GM18499 (cell line): ENCODE measurements at regions not wholly inside any gene's neighbourhood (a gene's known extent, or its start where the extent isn't known, plus 50 kb on each side); places are given as distances from the start of the nearest gene placed in this dataset.

Experiments used
- ATAC-seq: cut with Tn5 transposase; IDR thresholded peaks from one replicate; pipeline ENCODE4 v1.9.1; 2021; ENCODE audit warnings: moderate number of reproducible peaks; ENCODE audit not compliant: insufficient read depth, unreplicated experiment

GRCh38 chr1:239856924-239857323 is 234.8 kb upstream of the FMN2 start:
- no peak for ATAC-seq

- ATAC-seq, result no peak
Measured at GRCh38 chr1:239858057-239858456, 233.6 kb upstream of the FMN2 start.

DNA sequence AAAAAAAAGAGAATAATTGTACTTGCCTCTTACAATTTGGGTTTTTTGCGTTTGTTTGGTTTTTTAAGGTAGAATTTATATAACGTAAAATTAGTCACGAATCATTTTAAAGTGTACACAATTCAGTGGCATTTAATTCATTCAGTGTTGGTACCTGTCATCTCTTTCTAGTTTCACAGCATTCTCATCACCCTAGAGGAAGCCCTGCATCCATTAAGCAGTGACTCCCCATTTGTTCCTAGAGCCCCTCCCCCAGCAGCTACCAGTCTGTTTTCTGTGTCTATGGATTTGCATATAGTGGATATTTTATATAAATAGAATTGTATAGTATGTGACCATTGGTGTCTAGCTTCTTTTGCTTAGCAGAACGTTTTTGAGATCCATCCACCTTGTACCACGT is 233.2 kb upstream of the FMN2 start:
- ATAC-seq, result no peak

- no peak for ATAC-seq
Measured at GRCh38 chr1:239861985-239862384, 229.7 kb upstream of the FMN2 start.

DNA sequence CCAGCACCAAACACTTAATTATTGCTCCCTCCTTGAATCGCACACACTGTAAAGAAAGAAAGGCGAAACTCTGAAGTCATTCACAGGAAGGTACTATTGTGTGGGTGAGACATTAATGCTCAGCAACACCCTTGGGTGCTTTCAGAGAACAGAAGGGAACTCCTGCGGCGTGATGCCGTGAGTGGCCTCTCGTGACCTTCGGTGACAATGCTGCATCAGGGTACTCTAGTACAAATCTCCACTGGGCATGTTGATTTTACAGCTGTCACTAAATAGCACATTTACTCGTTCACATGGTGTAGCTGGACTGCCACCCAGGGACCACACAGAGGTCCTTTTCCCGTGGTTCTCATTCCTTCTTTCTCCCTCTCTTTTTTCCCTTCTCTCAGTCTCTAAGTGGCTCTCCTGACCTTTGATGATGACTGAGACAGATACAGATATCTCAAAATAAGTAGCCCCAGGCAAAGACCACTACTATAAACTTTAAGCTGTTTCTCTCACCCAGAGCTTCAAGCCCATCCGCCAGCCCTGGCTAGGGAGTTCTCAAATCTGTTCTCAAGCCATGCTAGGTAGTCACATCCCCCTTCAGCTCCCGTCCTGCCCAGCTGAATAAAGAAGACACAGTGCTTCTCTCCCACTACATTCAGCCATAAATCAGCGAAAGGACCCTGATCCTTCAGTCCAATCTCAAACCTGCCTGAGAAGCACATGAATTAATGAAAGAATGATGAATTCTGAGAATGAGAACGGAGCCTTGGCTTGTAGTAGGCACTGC is 223.4 kb upstream of the FMN2 start:
- no peak for ATAC-seq

- ATAC-seq, result no peak
Measured at GRCh38 chr1:239870194-239870593, 221.5 kb upstream of the FMN2 start.

DNA sequence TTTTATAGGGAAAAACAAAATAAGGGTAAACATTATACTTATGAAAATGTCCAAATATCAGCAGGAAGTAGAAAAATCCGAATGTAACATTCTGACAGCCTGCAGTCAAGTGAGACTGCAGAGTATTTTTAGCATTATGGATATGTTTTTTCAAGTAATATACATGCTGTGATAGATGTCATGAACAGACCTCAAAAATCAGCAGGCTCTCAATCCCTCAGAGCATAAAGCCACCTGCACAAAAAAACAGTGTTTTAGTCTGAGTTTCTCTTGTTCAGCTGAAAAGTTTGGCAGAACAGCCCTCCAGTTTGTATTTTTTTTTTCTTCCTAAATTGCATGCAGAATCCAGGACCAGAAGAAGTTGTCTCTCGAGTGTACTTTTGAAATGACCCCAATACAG is 219.1 kb upstream of the FMN2 start:
- ATAC-seq, result no peak

- ATAC-seq, result no peak
Measured at GRCh38 chr1:239874831-239875230, 216.9 kb upstream of the FMN2 start.

GRCh38 chr1:239879321-239880170 is 212.1 kb upstream of the FMN2 start:
- no peak for ATAC-seq

DNA sequence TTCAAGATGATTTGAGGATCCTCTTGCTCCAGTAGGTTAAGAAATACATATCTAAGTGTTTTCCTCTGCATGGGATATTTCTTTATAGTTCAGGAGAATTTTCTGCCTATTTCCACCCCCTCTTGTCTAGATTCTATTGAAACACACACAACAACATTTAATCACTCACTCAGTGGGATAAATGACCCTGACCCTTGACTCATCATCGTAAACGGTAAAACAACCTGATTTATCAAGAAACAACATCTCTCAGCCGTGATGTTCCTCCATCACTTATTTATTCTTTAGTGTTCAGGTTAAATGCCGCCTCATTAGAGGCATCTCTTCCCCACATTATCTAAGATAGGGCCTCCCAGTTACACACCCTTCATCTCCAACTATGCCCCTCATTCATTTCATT is 208.7 kb upstream of the FMN2 start:
- ATAC-seq, result no peak

GRCh38 chr1:239884796-239885195 is 206.9 kb upstream of the FMN2 start:
- no peak for ATAC-seq

- ATAC-seq, result no peak
Measured at GRCh38 chr1:239886266-239886665, 205.4 kb upstream of the FMN2 start.

- no peak for ATAC-seq
Measured at GRCh38 chr1:239888639-239889038, 203.0 kb upstream of the FMN2 start.

DNA sequence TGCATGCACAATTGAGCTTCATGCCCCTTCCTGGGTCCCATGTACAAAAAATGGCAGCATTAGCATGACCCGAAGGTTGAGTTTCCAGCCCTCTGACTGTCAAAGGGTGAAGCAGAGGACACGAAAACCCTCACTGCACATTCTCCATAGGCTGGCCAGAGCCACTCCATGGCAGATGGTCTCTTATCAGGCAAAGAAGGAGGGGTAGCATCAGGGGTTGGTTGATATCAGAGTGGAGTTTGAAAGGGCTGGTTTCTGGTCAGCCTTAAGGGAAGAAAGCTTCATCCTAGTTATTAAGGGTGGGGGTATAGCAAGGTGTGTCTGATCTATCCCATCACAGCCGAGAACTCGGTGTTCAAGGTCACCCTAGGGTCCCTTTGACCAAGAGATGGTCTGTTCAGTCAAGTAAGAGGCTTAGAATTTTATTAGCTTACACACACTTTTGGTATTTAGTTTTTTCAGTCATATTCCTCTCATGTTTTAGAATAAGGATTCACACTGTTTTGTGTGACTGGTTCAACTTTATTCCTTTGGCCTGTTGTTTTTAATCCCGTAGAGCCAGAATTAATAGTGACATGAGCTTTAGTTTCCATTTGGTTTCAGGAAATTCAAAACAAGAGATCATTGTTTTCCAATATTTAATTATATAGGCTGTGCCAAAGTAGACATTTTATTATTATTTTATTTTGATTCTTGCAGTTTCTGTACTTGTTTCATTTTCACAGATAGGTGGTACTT is 199.9 kb upstream of the FMN2 start:
- ATAC-seq, result no peak

- no peak for ATAC-seq
Measured at GRCh38 chr1:239892602-239893001, 199.1 kb upstream of the FMN2 start.

- ATAC-seq, result no peak
Measured at GRCh38 chr1:239893127-239893731, 198.5 kb upstream of the FMN2 start.

DNA sequence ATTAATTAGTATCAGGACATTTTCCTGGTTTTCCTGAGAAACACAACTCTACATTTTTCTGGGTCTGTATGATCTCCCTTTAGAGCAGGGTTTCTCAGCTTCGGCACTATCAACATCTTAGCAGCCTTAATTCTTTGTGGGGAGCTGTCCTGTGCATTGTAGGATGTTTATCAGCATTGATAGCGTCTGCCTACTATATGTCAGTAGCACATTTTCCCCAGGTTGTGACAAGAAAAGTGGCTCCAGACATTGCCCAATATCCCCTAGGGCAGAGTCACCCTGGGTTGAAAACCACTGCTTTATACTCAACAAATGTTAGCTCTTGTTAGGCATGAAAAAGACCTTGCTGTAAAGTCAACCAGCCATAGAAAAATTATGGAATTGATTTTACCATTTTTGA is 195.1 kb upstream of the FMN2 start:
- no peak for ATAC-seq

DNA sequence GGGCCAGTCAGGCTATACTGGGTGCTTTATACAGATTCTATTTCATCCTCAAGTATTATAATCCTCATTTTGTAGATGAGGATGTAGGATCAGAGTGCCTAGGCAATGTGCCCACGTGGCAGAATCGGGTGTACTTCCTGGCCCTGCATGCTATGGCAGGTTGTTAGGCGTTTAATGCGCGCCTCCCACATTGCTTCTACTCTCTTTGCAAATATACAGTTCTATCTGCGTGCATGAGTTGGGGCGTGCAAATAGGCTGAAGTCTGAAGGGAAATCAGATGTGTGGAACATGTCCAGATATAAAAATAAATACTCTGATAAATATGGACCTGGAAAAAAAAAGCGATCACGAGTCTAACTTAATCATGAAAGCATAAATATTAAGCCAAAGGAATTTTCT is 194.7 kb upstream of the FMN2 start:
- ATAC-seq, result no peak

DNA sequence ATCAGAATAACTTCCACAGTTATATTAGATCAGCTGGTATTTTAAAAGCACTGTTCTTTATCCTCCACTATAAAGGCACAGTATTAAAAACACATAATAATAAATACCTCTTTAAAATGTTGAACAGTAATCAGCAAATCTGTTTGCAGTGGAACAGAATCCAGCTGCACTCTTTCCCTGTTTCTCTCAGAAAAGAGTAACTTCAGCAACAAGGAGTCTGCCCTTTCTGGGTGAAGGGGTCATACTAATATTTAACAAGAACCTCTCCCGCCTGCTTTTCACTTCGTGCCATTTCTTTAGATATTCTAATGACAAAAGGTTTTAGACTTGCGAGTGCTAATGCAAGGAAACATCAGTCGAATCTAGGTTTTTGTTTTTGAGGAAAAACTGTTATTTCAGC is 194.2 kb upstream of the FMN2 start:
- no peak for ATAC-seq

GRCh38 chr1:239898062-239898730 is 193.5 kb upstream of the FMN2 start:
- ATAC-seq, result peak; percentile 82
